Naive B cell (primary cell): ENCODE measurements at regions not wholly inside any gene's neighbourhood (a gene's known extent, or its start where the extent isn't known, plus 50 kb on each side); places are given as distances from the start of the nearest gene placed in this dataset.

ENCODE experiments used
- ATAC-seq, 2 donors: fragments of 150-1000 bp; cut with Tn5 transposase; 2 replicates each; pipeline ENCODE4 v1.10.0; 2021; ENCODE audit warnings: low read depth in 2 of 2, mild to moderate bottlenecking in 2 of 2, moderate library complexity in 2 of 2
- DNase-seq: peaks from one replicate; pipeline ENCODE4 v3.0.0; 2022
- H3K27ac Mint-ChIP-seq, 6 donors: one replicate each; pipeline ENCODE4 v1.8.0; 2020 to 2022; ENCODE audit warnings: mild to moderate bottlenecking in 6 of 6, mixed read lengths in 6 of 6, moderate library complexity in 5 of 6, inconsistent platforms in 2 of 6
- H3K27me3 Mint-ChIP-seq, 3 donors: one replicate each; pipeline ENCODE4 v1.8.0; 2021 to 2022; ENCODE audit warnings: mixed read lengths in 3 of 3, mild to moderate bottlenecking in 1 of 3
- H3K36me3 Mint-ChIP-seq, 2 donors: one replicate each; pipeline ENCODE4 v1.8.0; 2020 to 2022; ENCODE audit warnings: mixed read lengths in 2 of 2, inconsistent platforms in 1 of 2, mild to moderate bottlenecking in 1 of 2
- H3K4me1 Mint-ChIP-seq, 3 donors: one replicate each; pipeline ENCODE4 v1.8.0; 2020 to 2022; ENCODE audit warnings: mixed read lengths in 3 of 3, inconsistent platforms in 1 of 3, mild to moderate bottlenecking in 1 of 3, moderate library complexity in 1 of 3
- H3K4me3 Mint-ChIP-seq, 8 donors: one replicate each; pipeline ENCODE4 v1.8.0; 2020 to 2022; ENCODE audit warnings: mild to moderate bottlenecking in 8 of 8, mixed read lengths in 8 of 8, moderate library complexity in 8 of 8, inconsistent platforms in 2 of 8
- H3K9me3 Mint-ChIP-seq, 7 donors: one replicate each; pipeline ENCODE4 v1.8.0; 2020 to 2022; ENCODE audit warnings: mixed read lengths in 7 of 7, mild to moderate bottlenecking in 5 of 7, inconsistent platforms in 2 of 7, moderate library complexity in 1 of 7

GRCh38 chr20:16678779-16679178 is 51.0 kb upstream of the SNRPB2 start:
- H3K36me3 Mint-ChIP-seq: no peaks in the 10 kb centered on the region
- H3K9me3 Mint-ChIP-seq: peaks cover 0 to 5% (median 2%) of the 10 kb centered on the region in 7 donors
- no peak overlapping the region for H3K27ac Mint-ChIP-seq
- no peak overlapping the region for H3K4me3 Mint-ChIP-seq
- DNase-seq: no peak
- ATAC-seq: no peak
- peaks cover 0 to 15% (median 6%) of the 10 kb centered on the region in 3 donors for H3K27me3 Mint-ChIP-seq
- H3K4me1 Mint-ChIP-seq: no peaks in the 10 kb centered on the region

DNA sequence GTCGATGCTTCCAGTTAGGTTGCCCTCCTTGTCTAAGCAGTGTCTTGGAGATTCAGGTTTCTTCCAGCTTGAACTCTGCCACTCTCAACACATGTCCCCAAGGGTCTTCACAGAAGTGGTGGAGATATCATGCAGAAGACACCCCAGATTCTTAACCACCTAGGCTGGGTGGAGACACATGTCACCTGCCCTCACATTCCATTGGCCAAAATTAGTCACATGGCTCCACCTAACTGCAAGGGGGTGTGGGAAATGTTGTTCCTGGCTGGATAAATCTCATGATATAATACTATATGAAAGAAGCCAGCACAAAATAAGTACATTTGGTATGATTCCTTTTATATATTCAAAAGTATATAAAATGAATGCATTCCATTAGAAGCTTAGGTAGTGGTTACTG is 52.9 kb upstream of the SNRPB2 start:
- H3K9me3 Mint-ChIP-seq: peaks cover 0 to 12% (median 3%) of the 10 kb centered on the region in 7 donors
- no peaks in the 10 kb centered on the region for H3K36me3 Mint-ChIP-seq
- peaks cover 0 to 15% (median 8%) of the 10 kb centered on the region in 3 donors for H3K27me3 Mint-ChIP-seq
- DNase-seq: no peak
- H3K27ac Mint-ChIP-seq: no peak overlapping the region
- ATAC-seq: no peak
- H3K4me3 Mint-ChIP-seq: no peak overlapping the region
- H3K4me1 Mint-ChIP-seq: no peaks in the 10 kb centered on the region

DNA sequence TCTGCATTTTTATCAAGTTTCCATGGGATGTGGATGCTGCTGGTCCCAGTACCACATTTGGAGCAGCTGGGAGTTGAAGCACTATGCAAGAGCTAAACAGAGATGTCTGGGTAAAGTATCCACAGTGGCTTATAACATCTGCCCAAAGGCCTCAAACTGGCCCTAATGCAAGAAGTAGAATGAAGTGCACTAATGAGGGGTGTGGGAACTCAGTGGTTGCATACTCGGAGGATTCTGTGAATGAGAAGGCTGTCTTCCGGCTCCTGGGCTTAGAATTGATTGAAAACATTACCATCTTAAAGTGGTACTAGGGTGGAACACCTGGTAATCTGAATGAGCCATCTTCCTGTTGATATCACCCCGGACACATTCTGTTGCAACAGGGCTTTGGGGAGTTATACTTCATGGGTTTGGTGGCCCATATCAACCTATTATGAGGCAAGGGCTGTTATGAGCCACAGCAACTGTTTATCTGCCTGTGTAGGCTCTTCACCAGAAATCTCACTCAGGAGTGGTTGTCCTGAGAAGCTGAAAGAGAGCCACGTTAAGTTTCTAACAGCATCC is 54.7 kb upstream of the SNRPB2 start:
- Mint-ChIP-seq H3K36me3 (peaks cover 0 to under 1% of the 10 kb centered on the region in 2 donors), H3K9me3 (peaks cover 0 to 12% (median 3%) of the 10 kb centered on the region in 7 donors), H3K4me1 (no peaks in the 10 kb centered on the region), H3K4me3 (no peak overlapping the region), H3K27me3 (peaks cover 0 to 15% (median 13%) of the 10 kb centered on the region in 3 donors), H3K27ac (no peak overlapping the region)
- DNase-seq (no peak), ATAC-seq (no peak)

DNA sequence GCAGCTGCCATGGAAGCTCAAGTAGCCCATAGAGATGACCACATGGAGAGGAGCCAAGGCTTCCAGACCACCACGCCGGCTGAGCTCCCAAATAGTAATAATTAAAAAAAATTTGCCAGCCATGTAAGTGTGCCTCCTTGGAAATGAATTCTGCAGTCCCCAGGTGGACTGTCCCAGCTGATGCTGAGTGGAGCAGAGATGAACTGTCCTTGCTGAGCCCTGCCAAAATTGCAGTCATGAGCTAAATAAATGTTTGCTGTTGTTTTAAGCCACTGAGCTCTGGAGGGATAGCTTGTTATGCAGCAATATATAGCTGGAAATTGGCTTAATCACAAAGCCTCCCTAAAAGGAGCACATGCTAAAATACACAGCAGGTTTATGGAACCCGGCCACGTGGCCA is 55.6 kb upstream of the SNRPB2 start:
- DNase-seq (no peak), ATAC-seq (no peak)
- H3K27ac Mint-ChIP-seq: no peak overlapping the region
- H3K4me1 Mint-ChIP-seq: no peaks in the 10 kb centered on the region
- no peak overlapping the region for H3K4me3 Mint-ChIP-seq
- peaks cover 0 to 8% of the 10 kb centered on the region in 2 donors for H3K36me3 Mint-ChIP-seq
- H3K27me3 Mint-ChIP-seq: peaks cover 8 to 15% (median 13%) of the 10 kb centered on the region in 3 donors
- peaks cover 4 to 20% (median 9%) of the 10 kb centered on the region in 7 donors for H3K9me3 Mint-ChIP-seq

- DNase-seq (no peak), ATAC-seq (no peak)
- peaks cover 0 to 9% (median 8%) of the 10 kb centered on the region in 3 donors for H3K27me3 Mint-ChIP-seq
- no peaks in the 10 kb centered on the region for H3K4me1 Mint-ChIP-seq
- peaks cover 0 to 8% of the 10 kb centered on the region in 2 donors for H3K36me3 Mint-ChIP-seq
- no peak overlapping the region for H3K4me3 Mint-ChIP-seq
- peaks cover 4 to 23% (median 10%) of the 10 kb centered on the region in 7 donors for H3K9me3 Mint-ChIP-seq
- H3K27ac Mint-ChIP-seq: no peak overlapping the region
These were observed 57.5 kb upstream of the SNRPB2 start for GRCh38 chr20:16672299-16672698.

DNA sequence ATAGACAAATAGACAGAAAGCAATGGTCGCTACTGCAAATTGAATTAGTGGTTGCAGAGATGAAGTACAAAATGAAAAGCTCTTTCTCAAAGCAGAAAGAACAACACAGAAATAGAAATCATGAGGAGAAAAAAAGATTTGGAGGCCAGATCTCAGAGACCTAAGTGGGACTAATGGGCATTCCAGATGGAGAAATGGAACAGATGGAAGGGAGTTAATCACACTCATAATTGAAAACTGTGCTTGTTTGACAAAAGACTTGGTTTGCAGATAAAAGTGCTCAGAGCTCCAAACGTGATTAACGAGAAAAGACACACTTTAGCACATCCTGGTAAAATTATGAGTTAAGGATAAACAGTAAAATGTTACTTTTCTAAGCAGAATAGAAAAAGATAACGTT is 58.1 kb upstream of the SNRPB2 start:
- peaks cover 0 to 9% (median 8%) of the 10 kb centered on the region in 3 donors for H3K27me3 Mint-ChIP-seq

DNA sequence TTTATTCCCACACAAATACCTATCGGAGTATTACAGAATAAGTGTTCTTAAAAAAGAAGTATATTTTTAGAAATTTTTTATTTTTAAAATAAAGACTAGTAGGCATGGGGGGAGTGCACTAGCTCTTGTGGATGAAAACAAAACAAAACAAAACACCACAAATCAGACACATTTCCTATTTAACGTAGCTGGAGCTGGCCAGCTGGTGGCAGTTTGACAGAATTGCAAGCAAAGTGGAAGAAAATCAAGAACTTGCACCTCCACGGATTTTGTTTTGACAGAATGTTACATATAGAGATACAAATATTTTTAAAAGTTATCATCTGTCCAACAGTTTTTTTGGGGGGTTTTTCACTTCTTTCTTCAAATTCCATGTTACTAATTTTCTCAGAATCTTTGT is 63.6 kb upstream of the SNRPB2 start:
- no peak overlapping the region for H3K4me3 Mint-ChIP-seq

More for the DNA sequence above, 58.1 kb upstream of the SNRPB2 start:
- Mint-ChIP-seq H3K4me1 (no peaks in the 10 kb centered on the region), H3K4me3 (no peak overlapping the region), H3K9me3 (peaks cover 4 to 23% (median 8%) of the 10 kb centered on the region in 7 donors), H3K36me3 (peaks cover 0 to 8% of the 10 kb centered on the region in 2 donors), H3K27ac (no peak overlapping the region)
- ATAC-seq: no peak
- no peak for DNase-seq

GRCh38 chr20:16664020-16664419 is 65.8 kb upstream of the SNRPB2 start:
- H3K27me3 Mint-ChIP-seq: peaks cover 12 to 21% (median 15%) of the 10 kb centered on the region in 3 donors
- peaks cover 0 to 4% (median 0%) of the 10 kb centered on the region in 7 donors for H3K9me3 Mint-ChIP-seq
- DNase-seq (no peak), ATAC-seq (no peak)
- no peak overlapping the region for H3K27ac Mint-ChIP-seq
- no peaks in the 10 kb centered on the region for H3K36me3 Mint-ChIP-seq
- H3K4me1 Mint-ChIP-seq: no peaks in the 10 kb centered on the region
- no peak overlapping the region for H3K4me3 Mint-ChIP-seq

More for the DNA sequence above, 63.6 kb upstream of the SNRPB2 start:
- DNase-seq (no peak), ATAC-seq (no peak)
- H3K27me3 Mint-ChIP-seq: peaks cover 12 to 21% (median 21%) of the 10 kb centered on the region in 3 donors
- peaks cover 4 to 12% (median 7%) of the 10 kb centered on the region in 7 donors for H3K9me3 Mint-ChIP-seq
- H3K36me3 Mint-ChIP-seq: peaks cover 0 to 8% of the 10 kb centered on the region in 2 donors
- H3K27ac Mint-ChIP-seq: no peak overlapping the region
- H3K4me1 Mint-ChIP-seq: no peaks in the 10 kb centered on the region

- H3K4me3 Mint-ChIP-seq: no peak overlapping the region
- no peaks in the 10 kb centered on the region for H3K36me3 Mint-ChIP-seq
- peaks cover 0 to 9% (median 4%) of the 10 kb centered on the region in 7 donors for H3K9me3 Mint-ChIP-seq
- H3K27ac Mint-ChIP-seq: no peak overlapping the region
- ATAC-seq: no peak
- DNase-seq: no peak
- H3K4me1 Mint-ChIP-seq: no peaks in the 10 kb centered on the region
- peaks cover 21 to 23% (median 23%) of the 10 kb centered on the region in 3 donors for H3K27me3 Mint-ChIP-seq
These were observed 67.4 kb upstream of the SNRPB2 start for GRCh38 chr20:16662467-16662866.

DNA sequence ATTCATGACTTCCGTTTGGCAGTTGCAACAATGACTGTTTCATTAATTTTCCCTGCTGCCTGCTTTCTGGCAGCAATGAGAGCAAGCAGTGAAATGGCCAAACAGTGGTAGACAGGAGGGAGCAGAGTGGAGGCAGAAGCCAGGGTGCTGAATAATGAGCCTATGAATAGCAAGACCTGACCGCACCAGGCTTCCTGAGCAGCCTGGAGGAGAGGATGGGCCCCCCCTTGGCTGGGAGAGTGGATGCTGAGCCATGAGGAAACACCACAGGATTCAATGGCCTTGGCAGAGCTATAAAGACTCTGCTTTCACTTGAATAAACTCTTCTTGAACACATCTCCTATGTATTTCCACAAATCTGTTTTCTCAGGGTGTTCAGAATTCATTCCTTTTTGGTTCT is 68.1 kb upstream of the SNRPB2 start:
- Mint-ChIP-seq H3K9me3 (peaks cover 0 to 16% (median 7%) of the 10 kb centered on the region in 7 donors), H3K4me1 (no peaks in the 10 kb centered on the region), H3K4me3 (no peak overlapping the region), H3K27me3 (peaks cover 21 to 28% (median 23%) of the 10 kb centered on the region in 3 donors), H3K36me3 (no peaks in the 10 kb centered on the region), H3K27ac (no peak overlapping the region)
- DNase-seq (no peak), ATAC-seq (no peak)

GRCh38 chr20:16654858-16655535 is 74.8 kb upstream of the SNRPB2 start:
- no peak for DNase-seq
- peaks cover 0 to 25% (median 7%) of the 10 kb centered on the region in 7 donors for H3K9me3 Mint-ChIP-seq
- H3K27ac Mint-ChIP-seq: no peak overlapping the region
- H3K36me3 Mint-ChIP-seq: no peaks in the 10 kb centered on the region
- H3K4me1 Mint-ChIP-seq: no peaks in the 10 kb centered on the region
- H3K4me3 Mint-ChIP-seq: no peak overlapping the region
- H3K27me3 Mint-ChIP-seq: peaks cover 22 to 41% (median 32%) of the 10 kb centered on the region in 3 donors
- no peak for ATAC-seq

- Mint-ChIP-seq H3K4me1 (no peaks in the 10 kb centered on the region), H3K9me3 (peaks cover 0 to 23% (median 6%) of the 10 kb centered on the region in 7 donors), H3K27ac (no peak overlapping the region), H3K36me3 (no peaks in the 10 kb centered on the region), H3K4me3 (no peak overlapping the region), H3K27me3 (peaks cover 27 to 42% (median 34%) of the 10 kb centered on the region in 3 donors)
- no peak for ATAC-seq
- no peak for DNase-seq
These were observed 76.6 kb upstream of the SNRPB2 start for GRCh38 chr20:16653266-16653665.

DNA sequence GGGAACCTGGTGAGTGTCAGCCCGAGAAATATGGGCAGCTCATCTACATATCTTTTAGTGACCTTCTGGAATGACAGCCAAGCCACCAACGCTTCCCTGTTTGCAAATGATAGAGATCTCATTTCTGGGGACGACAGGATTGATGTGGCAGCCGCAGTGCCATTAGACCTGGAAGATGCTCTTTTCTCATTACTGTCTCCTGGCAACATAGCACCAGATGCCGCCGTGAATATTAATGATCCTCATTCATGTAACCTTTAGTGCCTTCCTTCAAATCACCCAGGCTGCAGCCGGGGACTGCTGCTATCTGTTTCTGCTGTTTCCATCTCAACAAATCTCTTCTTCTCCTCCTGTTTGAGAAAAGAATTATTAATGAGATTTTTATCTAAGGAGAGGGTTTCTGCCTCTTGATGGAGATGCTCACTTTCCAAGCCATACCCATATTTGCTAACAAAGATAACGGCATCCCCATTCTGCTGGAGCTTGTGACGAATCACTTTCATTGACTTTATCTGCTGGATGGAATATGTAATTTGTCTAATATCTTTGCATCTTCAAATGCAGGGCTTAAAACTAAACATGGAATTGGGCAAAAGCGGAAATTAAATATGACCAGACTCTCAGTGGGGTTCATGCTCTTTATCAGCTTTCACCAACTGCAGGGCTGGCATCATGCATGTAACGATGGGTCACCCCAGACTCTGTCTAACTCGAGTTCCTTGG is 74.8 kb upstream of the KIF16B start:
- Mint-ChIP-seq H3K4me1 (no peaks in the 10 kb centered on the region), H3K27ac (no peak overlapping the region), H3K4me3 (no peak overlapping the region), H3K9me3 (peaks cover 0 to 9% (median 0%) of the 10 kb centered on the region in 7 donors), H3K36me3 (no peaks in the 10 kb centered on the region), H3K27me3 (peaks cover 22 to 39% (median 27%) of the 10 kb centered on the region in 3 donors)
- ATAC-seq (no peak), DNase-seq (no peak)
